ENCODE measurements at regions not wholly inside any gene's neighbourhood (a gene's known extent, or its start where the extent isn't known, plus 50 kb on each side); places are given as distances from the start of the nearest gene placed in this dataset.
"Not testable (repeated sequence)": the region's sequence is repeated elsewhere in the genome, so short reads cannot be mapped to it uniquely, and the experiment has no call there.

DNA sequence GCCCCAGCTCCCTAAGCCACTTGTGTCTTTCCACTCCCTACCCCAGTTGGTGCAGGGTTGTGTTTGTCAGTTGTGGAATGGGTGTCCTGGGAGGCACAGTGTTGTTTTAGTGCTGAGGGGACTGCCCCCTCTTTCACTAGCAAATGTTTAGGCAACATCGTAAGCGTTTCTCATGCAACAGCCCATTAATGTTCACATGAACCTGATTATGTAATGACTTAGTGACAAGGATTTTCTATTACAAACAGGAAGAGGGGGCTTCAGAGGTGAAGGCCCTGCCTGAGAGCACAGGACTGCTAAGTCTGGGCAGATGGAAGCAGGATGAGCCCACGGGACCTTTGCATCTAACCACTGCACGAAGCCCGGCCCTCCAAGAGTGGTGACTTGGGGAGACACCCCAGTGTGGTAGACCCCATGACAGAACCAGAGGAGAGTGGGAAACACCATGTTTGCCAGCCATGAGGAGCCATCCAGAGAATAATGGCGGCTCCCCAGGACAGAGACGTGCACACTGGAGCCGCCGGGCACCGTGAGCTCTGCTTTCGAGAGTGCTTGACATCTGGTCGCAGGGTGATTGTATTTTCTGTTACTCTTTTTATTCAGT lies 339.7 kb downstream of the THBS2 start:
- no peak for DNase-seq

DNA sequence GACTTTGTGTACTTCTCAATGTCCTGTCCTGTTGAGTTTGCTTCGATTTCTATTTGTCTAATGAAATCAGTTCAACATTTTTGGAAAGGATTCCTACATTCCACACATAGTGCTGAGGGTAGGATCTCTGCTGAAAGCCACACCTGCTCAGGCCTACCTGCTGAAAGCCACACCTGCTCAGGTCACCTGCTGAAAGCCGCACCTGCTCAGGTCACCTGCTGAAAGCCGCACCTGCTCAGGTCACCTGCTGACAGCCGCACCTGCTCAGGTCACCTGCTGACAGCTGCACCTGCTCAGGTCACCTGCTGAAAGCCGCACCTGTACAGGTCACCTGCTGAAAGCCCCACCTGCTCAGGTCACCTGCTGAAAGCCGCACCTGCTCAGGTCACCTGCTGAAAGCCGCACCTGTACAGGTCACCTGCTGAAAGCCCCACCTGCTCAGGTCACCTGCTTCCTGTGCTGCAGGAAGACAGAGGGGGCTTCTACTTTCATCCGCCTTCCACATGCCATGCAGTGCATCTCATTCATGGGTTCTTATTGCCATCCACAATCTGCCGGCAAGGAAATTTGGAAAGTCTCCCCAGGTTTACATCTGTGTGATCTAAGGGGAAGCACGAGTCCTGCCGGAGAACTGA lies 340.3 kb downstream of the THBS2 start:
- not testable (repeated sequence) for DNase-seq

DNA sequence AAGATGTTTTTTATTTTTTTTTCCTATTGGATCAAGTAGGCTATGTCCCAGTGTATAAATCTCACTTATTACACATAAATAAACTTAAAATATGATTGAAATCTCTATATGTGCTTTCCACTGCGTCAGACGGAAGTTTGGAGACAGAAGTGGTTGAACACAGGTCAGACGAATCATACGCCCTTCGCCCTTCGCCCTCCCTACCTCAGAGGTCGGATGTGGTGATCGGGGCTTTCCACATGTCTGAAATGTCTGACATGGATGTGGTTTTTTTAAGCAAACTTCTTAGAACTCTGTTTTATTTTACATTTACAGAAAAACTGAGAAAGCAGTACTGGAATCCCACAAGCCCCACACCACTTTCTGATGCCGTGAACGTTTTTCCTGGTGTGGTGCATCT lies 344.4 kb downstream of the THBS2 start:
- DNase-seq, result no peak

DNA sequence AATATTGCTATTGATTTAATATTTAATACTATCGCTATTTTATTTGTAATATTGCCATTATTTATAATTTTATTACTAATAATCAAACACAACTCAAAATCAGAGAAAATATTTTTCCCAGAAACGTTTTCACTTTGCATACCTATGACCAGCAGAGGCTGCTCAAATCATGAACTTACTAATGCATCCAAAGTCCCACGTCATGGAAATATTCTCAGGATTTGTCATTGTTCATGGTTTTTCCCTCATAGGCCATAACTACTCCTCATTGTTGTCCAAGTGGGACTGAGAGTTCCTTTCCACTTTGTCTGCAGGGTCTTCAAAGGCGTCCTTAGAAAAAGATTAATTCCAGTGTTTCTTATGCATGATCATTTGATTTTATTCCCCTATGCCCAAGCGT lies 344.8 kb downstream of the THBS2 start:
- no peak for DNase-seq

DNA sequence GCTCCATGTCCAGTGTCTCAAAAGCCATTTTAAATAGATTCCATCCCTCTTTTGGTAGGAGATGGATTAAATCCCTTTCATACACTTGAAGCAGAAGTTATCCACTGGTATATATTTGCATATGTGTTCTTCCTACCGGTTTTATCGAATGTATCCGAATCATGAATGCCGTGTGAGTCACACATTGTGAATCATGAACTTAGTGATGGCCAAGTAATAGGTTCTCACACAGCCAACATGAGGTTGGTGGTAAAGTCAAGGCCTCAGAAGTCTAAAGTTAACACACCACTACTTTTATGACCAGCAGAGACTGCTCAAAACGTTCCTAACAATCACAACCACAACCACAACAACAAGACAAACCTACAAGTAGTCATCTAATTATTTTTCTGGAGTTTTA lies 345.5 kb downstream of the THBS2 start:
- no peak for DNase-seq

DNA sequence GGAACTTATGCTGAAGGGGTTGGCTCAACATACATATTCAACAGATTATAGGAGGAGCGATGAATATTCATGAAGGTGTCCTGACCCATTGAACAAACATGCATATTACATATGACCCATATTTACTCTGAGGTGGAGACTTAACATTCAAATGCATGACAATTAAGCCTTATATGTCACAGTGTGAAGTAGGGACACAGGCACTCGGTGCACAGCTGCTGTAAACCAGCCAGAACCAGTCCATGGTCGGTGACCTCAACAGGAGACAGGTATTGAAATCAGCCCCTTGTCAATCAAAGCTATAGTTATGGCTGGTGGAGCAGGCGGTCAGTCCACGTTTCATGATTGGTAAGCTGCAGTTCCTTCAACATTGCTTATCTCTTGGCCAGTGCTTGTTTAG lies 347.3 kb downstream of the THBS2 start:
- no peak for DNase-seq

DNA sequence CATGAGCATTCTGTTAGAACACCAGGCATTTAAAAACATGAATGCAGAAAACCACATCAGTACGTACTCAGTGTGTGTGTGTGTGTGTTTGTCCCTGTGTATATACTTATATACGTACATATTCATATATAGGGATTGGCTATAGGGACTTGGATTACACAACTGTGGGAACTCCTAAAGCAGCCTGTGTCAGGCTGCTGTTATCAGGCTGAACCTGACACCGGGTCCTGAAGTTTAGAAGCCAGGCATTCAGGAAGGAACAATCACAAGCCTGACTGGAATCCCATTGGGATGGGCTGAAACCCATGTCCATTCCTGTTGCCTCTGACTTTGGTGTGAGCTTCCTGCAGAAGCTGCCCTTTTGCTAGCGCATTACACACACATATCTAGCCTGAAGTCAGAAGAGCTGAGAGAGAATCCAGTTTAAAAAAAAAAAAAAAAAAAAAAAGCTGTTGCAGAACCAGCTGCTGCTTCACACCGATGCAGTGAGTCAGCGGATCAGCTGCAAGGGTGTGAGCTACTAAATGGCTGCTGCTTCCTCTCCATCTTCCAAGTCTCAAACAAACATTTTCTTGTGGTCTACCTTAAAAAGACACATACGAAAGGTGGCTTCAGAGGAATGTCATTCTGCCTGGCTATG lies 348.1 kb downstream of the THBS2 start:
- DNase-seq, result no peak

DNA sequence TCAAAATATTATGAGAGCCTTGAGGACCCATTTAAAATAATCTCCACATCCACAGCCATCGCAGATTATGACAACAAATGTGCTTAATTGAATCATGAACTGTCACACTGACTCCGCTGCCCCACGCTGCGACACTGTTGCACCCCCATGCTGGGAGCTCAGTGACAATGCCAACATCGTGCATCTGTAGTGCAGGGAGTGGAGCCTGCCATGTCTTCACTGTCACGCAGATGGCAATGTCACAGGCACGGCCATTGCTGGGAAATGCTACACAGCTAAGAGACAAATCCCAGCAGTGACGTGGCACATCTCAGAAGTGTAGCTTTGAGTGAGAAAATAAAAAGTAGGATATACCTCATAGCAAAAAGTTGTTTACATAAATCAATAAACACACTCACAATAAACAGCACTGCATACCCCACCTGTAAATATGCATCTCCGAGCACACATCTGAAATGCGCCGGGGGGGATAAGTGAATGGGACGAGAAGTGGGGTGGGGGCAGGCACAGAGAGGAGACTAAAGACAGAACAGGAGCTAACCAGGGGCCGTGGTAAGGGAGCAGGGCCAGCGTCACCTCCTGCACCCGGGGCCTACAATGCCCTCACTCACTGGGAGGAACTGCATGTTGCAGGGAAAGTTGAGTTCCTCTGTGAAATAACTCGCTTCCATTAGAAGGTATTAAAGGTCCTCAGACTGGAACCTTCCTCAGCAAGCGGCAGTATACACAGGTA lies 349.9 kb downstream of the THBS2 start:
- DNase-seq, result no peak

DNA sequence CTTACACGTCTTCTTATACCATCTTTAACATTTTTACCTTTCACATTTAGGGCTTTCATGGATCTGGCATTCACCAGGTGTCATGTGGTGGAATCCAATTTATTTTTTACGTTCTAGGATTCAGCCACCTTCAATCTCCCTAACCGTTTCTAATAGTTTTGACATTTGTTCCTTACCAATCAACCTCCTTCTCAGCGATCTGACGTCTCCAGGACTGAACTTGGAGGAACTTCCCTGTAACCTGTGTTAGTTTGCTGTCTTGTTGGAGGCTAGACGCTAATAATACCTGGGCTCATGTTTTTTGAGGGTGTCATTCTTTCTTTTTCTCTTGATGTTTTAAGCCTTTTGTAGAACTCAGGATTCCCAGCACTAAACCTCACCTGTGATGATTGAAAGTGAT lies 351.6 kb downstream of the THBS2 start:
- no peak for DNase-seq

DNA sequence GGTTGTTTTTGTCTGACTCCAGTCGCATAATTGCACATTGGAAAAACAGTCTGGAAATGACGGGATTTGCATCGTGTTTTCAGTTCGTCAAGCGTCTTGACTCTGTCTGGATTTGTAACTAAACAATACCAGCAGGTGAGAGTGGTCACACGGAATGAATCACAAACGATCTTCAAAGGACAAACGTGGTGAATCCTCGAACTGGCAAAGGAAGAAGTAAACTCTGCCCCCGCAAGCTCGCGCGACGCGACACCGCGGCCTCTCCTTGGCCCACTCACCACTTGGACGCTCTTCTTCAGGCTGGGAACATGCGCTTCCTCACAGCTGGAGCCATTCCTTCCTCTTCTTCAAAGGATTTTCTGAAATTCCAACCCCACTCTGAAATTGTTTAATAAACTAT lies 352.6 kb downstream of the THBS2 start:
- DNase-seq, result no peak

DNA sequence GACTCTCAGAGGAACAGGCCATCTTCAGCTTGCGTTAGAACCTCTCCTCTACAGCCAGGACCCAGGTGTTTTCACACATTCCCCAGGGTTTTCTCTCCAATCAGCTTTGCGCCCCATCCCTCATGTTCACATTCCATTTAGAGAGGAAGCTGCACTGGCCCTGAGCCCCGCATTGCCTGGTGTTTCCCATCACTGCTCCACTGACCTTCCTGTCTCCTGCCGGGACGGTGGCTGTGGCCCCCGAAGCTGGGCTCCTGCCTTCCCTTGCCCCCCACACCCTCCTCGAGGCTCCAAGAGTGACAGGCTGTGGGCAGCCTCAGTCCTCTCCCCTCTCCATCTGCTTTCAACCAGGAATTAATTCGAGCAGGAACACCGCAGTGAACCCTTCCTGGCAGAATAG lies 357.3 kb downstream of the THBS2 start:
- DNase-seq, result no peak

DNA sequence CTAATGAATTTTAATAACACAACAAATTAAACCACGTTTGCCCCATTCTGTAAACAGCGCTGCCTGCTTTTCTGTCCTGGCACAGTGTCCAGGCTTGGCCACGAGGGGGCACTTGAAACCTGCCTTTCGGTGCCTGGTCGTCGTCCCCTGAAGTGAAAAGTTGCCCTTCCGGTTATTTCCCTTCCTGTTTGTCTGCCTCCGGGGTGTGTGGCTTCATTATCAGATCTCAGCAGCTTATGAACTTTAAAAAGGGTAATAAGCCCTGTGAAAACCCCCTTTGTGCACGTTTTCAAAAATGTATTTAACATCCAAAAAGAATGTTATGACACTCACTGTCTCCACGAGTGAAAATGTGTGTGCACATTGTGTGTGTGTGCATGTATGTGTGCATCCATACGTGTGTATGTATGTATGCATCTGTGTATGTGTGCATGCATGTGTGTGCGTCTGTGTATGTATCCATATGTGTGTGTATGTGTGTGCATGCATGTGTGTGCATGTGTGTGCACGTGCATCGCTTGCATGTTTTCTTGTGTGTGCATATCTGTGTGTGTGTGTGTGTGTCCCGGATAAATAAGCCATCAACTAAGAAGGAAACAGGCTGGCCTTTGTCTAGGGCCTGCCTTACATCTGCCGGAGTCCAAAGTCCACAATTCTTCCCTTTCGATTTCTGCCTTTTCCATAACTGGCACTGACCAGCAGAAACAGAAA lies 358.4 kb downstream of the THBS2 start:
- peak in 56 of 58 donors; percentile 3 to 83 (median 56) for DNase-seq

DNA sequence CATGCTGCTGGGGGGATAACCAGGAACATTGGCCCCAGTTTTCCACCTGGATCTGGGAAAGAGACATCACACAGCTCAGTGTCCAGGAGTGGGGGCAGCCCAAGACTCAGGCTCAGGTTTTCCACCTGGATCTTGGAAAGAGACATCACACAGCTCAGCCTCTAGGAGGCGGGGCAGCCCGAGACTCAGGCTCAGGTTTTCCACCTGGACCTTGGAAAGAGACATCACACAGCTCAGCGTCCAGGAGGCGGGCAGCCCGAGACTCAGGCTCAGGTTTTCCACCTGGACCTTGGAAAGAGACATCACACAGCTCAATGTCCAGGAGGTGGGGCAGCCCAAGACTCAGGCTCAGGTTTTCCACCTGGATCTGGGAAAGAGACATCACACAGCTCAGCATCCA lies 361.6 kb downstream of the THBS2 start:
- DNase-seq, result no peak

DNA sequence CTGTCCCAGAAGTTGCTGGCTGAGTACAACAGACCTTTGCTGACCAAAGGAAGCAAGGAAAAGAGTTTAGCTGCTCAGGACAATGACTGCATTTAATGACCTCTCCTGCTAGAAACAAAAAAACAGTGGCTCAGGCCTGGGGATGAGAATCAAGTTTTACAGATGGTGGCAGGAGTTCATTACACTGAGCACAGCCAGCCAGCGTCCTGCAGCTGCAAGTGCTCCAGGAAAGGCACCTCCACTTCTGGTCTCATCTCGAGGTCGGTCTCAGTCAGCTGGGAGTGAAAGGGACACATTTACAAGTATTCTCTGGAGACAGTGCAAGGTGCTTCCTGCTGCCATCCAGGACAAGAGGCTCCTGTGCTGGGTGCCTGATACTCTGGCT lies 362.7 kb downstream of the THBS2 start:
- DNase-seq, result no peak

DNA sequence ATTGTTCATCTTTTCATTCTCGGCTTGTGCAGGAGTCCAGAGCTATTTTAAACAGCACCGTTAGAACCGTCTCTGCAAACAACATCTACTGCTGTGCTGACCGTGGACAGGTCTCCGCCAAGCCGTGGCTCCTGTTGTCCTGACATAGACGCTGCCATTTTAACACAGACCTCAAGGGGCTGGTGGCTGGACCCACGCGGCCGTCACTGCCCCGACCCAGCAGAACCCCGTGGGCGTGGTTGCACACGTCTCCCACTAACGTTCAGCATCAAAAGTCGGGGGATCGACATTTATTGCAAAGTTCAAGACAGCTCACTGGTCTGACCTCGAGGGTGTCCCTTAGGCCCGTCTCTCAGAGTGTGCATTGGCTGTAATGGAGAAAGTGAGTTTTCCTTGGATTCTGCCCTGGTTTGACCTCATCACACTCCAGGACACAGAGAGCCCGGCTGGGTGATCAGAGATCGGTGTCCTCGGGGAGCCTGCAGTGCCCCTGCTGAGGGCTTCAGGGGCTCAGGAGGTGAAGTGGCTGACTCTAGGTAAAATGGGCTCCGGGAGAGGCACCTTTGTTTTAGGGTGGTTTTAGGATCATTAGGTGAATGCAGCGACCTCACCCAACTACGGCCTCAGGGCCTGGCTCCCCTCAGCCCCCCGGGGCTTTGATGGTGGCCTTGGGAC lies 363.2 kb downstream of the THBS2 start:
- DNase-seq, result no peak

DNA sequence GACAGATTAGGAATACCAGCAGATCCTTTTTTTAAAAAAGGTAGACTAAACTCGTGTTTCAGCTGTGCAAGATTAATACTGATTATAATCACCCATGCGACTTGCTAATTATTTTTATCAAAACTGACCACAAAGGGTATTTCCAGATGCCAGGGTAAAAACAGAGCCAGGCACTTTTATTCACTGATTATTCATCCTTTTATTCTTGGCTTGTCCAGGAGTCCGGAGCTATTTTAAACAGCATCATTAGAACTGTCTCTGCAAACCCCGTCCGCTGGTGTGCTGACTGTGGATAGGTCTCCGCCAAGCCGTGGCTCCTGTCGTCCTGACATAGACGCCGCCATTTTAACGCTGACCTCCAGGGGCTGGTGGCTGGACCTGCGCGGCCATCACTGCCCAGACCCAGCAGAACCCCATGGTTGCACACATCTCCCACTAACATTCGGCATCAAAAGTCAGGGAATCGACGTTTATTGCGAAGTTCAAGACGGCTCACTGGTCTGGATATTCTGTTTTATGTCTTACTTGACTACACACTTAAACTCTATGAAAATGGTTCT lies 364.8 kb downstream of the THBS2 start:
- DNase-seq, result no peak

DNA sequence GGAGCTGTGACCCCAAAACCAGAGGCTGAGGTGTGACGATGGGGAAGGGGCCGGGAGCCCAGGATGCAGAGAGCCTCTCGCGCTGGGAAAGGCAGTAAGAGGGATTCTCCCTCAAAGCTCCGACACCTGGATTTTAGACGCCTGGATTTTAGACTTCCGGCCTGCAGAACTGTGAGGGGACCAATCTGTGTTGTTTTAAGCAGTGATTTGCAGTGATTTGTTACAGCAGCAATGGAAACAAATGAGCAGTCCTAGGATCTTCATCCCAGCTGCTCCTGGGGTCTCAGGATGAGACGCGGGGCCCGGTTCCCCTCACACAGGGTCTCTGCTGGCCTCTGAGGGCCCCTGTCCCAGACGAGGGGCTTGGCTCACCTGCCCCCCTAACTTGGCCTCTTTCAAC lies 365.5 kb downstream of the THBS2 start:
- DNase-seq, result no peak

DNA sequence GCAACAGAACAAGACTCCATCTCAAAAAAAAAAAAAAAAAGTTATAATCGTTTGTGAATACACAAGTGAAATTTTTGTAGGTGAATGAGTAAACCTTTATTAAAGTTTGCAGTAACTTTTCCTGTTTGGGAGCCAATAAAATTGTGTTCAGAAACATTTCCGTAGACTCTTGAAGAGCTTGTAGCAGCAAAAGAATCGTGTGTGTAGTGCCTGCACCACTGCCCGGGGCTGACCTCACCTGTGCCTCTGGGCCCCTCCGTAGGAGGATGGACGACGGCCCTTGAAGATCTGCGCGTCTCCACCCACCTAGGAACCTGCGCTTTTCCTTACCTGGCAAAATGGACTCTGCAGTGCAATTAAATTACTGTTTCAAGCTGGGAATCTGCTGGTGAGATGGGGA lies 366.0 kb downstream of the THBS2 start:
- DNase-seq, result no peak

DNA sequence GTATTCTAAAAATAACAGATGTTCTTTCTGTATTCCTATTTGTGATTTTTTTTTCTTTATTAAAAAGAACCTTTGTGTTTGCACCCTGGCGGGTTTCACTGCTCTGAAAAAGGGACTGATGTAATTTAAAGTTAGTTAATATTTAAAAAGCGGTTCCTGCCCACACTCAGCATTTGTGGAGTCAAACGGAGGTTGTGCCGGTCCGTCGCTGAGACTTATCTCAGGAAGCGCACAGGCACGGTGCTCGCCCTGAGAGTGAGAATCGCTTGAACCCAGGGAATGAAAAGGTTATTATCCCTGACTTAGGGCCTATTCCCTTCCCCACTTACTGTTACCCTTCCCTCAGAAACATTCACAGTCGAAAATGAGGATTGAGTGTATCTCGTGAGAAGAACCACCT lies 366.7 kb downstream of the THBS2 start:
- DNase-seq, result no peak

DNA sequence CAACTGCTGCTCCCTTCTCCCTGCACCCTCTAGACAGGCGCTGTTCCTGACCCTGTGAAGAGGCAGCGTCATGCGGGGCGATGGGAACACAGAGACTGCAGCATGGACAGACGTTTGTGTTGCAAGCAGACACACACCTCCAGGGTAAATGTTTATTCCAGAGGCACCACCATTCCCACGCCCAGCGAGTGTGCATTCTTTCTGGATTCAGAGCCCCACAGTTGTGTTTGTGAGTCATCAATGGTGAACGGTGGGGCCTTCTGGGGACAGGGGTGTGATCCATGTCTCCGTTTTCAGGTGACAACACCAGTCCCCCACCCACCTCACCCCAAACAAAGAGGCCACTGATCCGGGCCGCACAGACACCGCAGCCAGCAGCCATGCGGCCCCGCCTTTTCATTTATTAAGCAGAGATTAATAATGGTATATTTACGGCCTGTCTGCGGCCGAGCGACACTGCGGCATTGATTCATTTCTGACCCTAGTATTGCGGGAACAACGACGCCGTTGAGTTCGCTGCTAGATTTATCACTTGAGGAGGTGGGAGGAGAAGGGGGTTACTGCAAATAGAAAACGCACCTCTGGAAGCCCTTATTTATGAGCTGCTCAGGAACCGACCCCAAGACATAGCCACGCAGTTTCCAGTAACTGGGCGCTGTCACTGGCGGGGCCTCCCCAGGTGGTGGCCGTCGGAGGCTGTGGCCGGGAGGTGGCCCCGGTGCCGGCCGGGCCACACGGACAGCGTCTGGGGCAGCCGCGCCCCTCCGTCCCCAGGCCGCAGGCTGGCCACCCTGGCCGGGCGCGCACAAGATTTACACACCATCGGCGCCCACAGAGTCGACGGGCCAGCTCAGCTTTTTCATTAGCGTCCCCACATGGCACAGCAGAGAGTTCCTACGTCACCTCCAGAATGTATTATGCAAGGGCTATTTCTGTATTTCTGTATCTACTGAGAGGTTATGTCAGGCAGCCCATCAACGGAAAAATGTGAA lies 367.6 kb downstream of the THBS2 start:
- no peak for DNase-seq
